ENCODE measurements at regions not wholly inside any gene's neighbourhood (a gene's known extent, or its start where the extent isn't known, plus 50 kb on each side); places are given as distances from the start of the nearest gene placed in this dataset.
"Not testable (repeated sequence)": the region's sequence is repeated elsewhere in the genome, so short reads cannot be mapped to it uniquely, and the experiment has no call there.

DNA sequence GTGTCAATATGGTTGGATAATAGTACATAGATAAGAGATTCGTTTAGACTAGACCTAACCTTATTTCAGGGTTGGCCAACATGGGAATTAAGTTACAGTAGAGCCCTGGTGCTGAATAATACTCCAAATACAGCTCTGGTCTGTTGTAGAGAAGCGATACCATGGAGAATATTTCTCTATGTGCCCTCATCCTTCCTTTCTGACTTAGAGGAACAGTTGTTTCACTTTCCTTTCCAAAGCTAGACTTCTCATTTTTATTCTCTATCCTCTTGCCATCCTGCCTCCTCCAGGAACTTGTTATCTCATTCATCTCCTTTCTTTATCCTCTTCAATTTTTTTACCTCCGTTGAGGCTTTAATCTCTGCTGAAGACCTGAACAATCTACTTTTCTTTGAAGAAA, 68.9 kb downstream of the EDN1 start:
- Histone ChIP-seq H3K36me3 (ENCODE audit: insufficient read depth, low read length) (no peaks in the 10 kb centered on the region), H4K20me1 (ENCODE audit: insufficient read depth) (no peaks in the 10 kb centered on the region), H3K9me2 (ENCODE audit: insufficient read depth, low read length) (no peaks in the 10 kb centered on the region), H3F3A (ENCODE audit: insufficient read depth, low read length, poor library complexity, severe bottlenecking) (no peaks in the 10 kb centered on the region), H3K4me2 (ENCODE audit: low read length) (no peak overlapping the region), H3K79me2 (replicated peaks; ENCODE audit: insufficient read depth, low read length) (no peaks in the 10 kb centered on the region), H3K4me3 (ENCODE audit: low read length) (no peak overlapping the region), H2AFZ (ENCODE audit: low read depth, low read length) (no peak overlapping the region), H3K27me3 (ENCODE audit: insufficient read depth, low read depth, low read length) (no peaks in the 10 kb centered on the region), H3K9ac (ENCODE audit: low read length) (no peak overlapping the region), H3K27ac (ENCODE audit: low read length) (no peak overlapping the region), H3K9me3 (ENCODE audit: low read length) (no peaks in the 10 kb centered on the region)
- TF ChIP-seq RAD21 (conservative IDR thresholded peaks at IDR 0.05) (no peak), POLR2AphosphoS5 (IDR thresholded peaks at IDR 0.05) (no peak), SMC3 (conservative IDR thresholded peaks at IDR 0.05; ENCODE audit: poor library complexity) (no peak), TAF1 (IDR thresholded peaks at IDR 0.05; ENCODE audit: low read depth) (no peak), EP300 (conservative IDR thresholded peaks at IDR 0.05; ENCODE audit: poor library complexity, severe bottlenecking) (no peak), EZH2 (IDR thresholded peaks at IDR 0.05; ENCODE audit: borderline replicate concordance, insufficient read depth, low read length, poor library complexity, severe bottlenecking) (no peak), MXI1 (conservative IDR thresholded peaks at IDR 0.05; ENCODE audit: poor library complexity, severe bottlenecking) (no peak)
- TF ChIP-seq, protein P1, sequence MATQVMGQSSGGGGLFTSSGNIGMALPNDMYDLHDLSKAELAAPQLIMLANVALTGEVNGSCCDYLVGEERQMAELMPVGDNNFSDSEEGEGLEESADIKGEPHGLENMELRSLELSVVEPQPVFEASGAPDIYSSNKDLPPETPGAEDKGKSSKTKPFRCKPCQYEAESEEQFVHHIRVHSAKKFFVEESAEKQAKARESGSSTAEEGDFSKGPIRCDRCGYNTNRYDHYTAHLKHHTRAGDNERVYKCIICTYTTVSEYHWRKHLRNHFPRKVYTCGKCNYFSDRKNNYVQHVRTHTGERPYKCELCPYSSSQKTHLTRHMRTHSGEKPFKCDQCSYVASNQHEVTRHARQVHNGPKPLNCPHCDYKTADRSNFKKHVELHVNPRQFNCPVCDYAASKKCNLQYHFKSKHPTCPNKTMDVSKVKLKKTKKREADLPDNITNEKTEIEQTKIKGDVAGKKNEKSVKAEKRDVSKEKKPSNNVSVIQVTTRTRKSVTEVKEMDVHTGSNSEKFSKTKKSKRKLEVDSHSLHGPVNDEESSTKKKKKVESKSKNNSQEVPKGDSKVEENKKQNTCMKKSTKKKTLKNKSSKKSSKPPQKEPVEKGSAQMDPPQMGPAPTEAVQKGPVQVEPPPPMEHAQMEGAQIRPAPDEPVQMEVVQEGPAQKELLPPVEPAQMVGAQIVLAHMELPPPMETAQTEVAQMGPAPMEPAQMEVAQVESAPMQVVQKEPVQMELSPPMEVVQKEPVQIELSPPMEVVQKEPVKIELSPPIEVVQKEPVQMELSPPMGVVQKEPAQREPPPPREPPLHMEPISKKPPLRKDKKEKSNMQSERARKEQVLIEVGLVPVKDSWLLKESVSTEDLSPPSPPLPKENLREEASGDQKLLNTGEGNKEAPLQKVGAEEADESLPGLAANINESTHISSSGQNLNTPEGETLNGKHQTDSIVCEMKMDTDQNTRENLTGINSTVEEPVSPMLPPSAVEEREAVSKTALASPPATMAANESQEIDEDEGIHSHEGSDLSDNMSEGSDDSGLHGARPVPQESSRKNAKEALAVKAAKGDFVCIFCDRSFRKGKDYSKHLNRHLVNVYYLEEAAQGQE (IDR thresholded peaks at IDR 0.05; ENCODE audit: borderline replicate concordance) = no peak
- TF ChIP-seq, protein P2, sequence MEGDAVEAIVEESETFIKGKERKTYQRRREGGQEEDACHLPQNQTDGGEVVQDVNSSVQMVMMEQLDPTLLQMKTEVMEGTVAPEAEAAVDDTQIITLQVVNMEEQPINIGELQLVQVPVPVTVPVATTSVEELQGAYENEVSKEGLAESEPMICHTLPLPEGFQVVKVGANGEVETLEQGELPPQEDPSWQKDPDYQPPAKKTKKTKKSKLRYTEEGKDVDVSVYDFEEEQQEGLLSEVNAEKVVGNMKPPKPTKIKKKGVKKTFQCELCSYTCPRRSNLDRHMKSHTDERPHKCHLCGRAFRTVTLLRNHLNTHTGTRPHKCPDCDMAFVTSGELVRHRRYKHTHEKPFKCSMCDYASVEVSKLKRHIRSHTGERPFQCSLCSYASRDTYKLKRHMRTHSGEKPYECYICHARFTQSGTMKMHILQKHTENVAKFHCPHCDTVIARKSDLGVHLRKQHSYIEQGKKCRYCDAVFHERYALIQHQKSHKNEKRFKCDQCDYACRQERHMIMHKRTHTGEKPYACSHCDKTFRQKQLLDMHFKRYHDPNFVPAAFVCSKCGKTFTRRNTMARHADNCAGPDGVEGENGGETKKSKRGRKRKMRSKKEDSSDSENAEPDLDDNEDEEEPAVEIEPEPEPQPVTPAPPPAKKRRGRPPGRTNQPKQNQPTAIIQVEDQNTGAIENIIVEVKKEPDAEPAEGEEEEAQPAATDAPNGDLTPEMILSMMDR (IDR thresholded peaks at IDR 0.05; ENCODE audit: poor library complexity, severe bottlenecking) = no peak

DNA sequence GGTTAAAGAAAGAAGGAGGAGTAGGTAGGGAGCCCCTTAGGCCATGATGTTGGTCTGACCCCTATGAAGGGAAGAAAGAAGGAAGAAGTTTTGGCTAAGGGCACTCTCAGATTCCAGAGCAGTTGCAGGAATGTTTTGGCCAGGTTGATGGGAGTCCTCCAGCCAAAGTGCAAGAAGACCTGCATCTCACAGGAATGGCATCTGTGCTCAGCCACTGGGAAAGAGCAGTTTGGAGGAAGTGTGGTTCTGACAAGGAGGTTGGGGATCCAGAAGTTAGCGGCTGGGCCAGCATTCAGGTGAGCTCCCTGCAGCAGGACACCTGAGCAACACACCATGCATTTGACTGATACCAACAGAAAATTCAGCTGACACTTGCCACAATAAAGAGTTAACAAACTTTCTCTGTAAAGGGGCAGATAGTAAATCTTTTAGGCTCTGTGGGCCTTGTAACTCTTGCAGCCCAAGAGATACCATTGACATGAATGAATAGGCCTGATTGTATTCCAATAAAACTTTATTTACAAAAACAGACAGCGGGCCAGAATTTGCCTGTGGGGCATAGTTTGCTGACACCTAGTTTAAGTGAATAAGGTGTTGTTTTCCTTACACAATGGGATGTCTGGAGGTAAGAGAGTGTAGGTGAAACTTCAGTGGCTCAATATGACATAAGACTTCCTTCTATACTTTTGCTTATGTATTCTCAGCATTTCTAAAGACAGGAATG, 71.0 kb downstream of the EDN1 start:
- Histone ChIP-seq H3K4me2 (ENCODE audit: low read length) (no peak overlapping the region), H2AFZ (ENCODE audit: low read depth, low read length) (no peak overlapping the region), H4K20me1 (ENCODE audit: insufficient read depth) (no peaks in the 10 kb centered on the region), H3K9me3 (ENCODE audit: low read length) (no peaks in the 10 kb centered on the region), H3K36me3 (ENCODE audit: insufficient read depth, low read length) (no peaks in the 10 kb centered on the region), H3K9ac (ENCODE audit: low read length) (no peak overlapping the region), H3K9me2 (ENCODE audit: insufficient read depth, low read length) (no peaks in the 10 kb centered on the region), H3F3A (ENCODE audit: insufficient read depth, low read length, poor library complexity, severe bottlenecking) (no peaks in the 10 kb centered on the region), H3K79me2 (replicated peaks; ENCODE audit: insufficient read depth, low read length) (no peaks in the 10 kb centered on the region), H3K4me3 (ENCODE audit: low read length) (no peak overlapping the region), H3K27ac (ENCODE audit: low read length) (no peak overlapping the region), H3K27me3 (ENCODE audit: insufficient read depth, low read depth, low read length) (no peaks in the 10 kb centered on the region)
- TF ChIP-seq MXI1 (conservative IDR thresholded peaks at IDR 0.05; ENCODE audit: poor library complexity, severe bottlenecking) (no peak), SMC3 (conservative IDR thresholded peaks at IDR 0.05; ENCODE audit: poor library complexity) (no peak), EZH2 (IDR thresholded peaks at IDR 0.05; ENCODE audit: borderline replicate concordance, insufficient read depth, low read length, poor library complexity, severe bottlenecking) (no peak), EP300 (conservative IDR thresholded peaks at IDR 0.05; ENCODE audit: poor library complexity, severe bottlenecking) (no peak), TAF1 (IDR thresholded peaks at IDR 0.05; ENCODE audit: low read depth) (no peak), RAD21 (conservative IDR thresholded peaks at IDR 0.05) (no peak), POLR2AphosphoS5 (IDR thresholded peaks at IDR 0.05) (no peak)
- TF ChIP-seq, protein P2 (IDR thresholded peaks at IDR 0.05; ENCODE audit: poor library complexity, severe bottlenecking) = no peak
- TF ChIP-seq, protein P1 (IDR thresholded peaks at IDR 0.05; ENCODE audit: borderline replicate concordance) = no peak

DNA sequence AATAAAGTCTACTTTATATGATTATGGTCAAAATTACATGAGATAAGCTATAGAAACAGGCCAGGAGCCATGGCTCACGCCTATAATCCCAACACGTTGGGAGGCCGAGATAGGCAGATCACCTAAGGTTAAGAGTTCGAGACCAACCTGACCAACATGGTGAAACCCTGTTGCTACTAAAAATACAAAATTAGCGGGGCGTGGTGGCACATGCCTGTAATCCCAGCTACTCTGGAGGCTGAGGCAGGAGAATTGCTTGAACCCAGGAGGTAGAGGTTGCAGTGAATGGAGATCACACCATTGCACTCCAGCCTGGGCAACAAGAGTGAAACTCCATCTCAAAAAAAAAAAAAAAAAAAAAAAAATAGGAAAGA, 73.1 kb downstream of the EDN1 start:
- not testable (repeated sequence) for H2AFZ ChIP-seq (ENCODE audit: low read depth, low read length); H4K20me1 ChIP-seq (ENCODE audit: insufficient read depth); H3K36me3 ChIP-seq (ENCODE audit: insufficient read depth, low read length); H3K9me3 ChIP-seq (ENCODE audit: low read length); H3K4me3 ChIP-seq (ENCODE audit: low read length); H3K4me2 ChIP-seq (ENCODE audit: low read length); H3K27ac ChIP-seq (ENCODE audit: low read length); H3K9me2 ChIP-seq (ENCODE audit: insufficient read depth, low read length); H3K27me3 ChIP-seq (ENCODE audit: insufficient read depth, low read depth, low read length); H3K9ac ChIP-seq (ENCODE audit: low read length); H3F3A ChIP-seq (ENCODE audit: insufficient read depth, low read length, poor library complexity, severe bottlenecking); H3K79me2 ChIP-seq (replicated peaks; ENCODE audit: insufficient read depth, low read length)
